CD4-positive, alpha-beta T cell treated with Interleukin-15 for 1 hour (primary cell): ENCODE measurements at regions not wholly inside any gene's neighbourhood (a gene's known extent, or its start where the extent isn't known, plus 50 kb on each side); places are given as distances from the start of the nearest gene placed in this dataset.
A peak's percentile ranks its signal among the peaks of the same experiment; 100 is the strongest.
"Not testable (repeated sequence)": the region's sequence is repeated elsewhere in the genome, so short reads cannot be mapped to it uniquely, and the experiment has no call there.

Experiments used
- DNase-seq: peaks from one replicate; pipeline ENCODE4 v3.0.0-alpha.2; 2020

DNA sequence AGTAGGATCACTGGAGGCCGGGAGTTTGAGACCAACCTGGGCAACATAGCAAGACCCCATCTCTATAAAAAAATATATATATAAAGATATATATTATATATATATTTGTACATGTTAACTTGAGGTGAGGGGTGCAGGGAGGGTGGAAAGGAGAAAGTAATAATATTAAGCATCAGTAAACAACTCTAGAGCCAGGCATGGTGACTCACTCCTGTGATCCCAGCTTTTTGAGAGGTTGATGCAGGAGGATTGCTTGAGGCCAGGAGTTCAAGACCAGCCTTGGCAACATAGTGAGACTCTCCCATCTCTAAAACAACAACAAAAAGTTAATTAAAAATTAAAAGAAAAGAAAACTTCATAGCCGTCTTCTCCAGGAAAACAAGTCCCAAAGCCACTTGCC is 61.7 kb upstream of the SMURF2 start:
- DNase-seq, result no peak

DNA sequence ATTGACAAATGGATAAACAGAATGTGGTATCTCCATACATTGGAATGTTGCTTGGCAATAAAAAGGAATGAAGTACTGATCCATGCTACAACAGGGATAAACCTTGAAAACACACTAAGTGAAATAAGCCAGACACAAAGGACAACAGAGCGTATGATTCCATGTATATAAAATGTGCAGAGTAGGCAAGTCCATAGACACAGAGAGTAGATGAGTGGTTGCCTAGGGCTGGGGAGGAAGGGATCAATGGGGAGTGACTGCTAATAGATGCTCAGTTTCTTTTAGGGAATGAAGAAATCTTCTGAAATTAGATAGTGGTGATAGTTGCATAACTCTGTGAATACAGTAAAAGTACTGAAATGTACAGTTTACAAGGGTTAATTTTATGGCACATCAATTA is 59.4 kb upstream of the SMURF2 start:
- not testable (repeated sequence) for DNase-seq

DNA sequence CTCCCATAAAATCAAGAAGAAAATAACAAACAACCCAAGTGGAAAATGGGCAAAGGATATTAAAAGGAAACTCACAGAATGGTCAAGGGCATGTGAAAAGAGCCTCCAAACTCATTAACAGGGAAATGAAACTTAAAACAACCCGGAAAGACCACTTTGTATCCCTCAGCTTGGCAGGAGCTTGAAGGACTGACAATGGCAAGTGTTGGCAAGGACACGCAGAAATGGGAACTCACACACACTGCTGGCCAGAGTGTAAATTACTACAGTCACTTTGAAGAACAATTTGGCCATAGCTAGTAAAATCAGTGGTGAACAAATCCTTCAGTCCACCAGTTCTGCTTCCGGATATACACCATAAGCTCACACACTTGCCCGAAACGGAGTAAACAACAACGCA is 58.1 kb upstream of the SMURF2 start:
- not testable (repeated sequence) for DNase-seq

DNA sequence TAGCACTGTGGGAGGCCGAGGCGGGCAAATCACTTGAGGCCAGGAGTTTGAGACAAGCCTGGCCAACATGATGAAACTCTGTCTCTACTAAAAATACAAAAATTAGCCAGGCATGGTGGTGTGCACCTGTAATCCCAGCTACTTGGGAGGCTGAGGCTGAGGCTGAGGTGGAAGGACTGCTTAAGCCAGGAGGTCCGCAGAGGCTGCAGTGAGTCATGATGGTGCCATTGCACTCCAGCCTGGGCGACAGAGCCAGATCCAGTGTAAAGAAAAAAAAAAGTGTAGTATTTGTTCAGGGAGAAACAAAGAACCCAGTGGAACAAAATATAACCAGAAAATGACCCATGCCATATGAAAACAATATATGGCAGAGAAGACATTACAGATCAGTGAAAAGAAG is 57.4 kb upstream of the SMURF2 start:
- DNase-seq, result not testable (repeated sequence)

DNA sequence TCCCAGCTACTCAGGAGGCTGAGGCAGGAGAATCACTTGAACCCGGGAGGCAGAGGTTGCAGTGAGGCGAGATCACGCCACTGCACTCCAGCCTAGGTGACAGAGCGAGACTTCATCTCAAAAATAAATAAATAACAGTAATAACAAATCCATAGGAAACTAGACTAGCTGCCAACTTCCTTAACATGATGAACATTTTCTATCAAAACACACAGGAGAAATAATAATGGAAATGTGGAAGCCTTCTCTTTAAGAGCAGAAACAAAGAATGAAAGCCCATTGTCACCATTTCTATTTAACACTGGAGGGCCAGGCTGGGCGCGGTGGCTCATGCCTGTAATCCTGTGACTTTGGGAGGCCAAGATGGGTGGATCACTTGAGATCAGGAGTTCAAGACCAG is 56.7 kb upstream of the SMURF2 start:
- DNase-seq, result not testable (repeated sequence)

DNA sequence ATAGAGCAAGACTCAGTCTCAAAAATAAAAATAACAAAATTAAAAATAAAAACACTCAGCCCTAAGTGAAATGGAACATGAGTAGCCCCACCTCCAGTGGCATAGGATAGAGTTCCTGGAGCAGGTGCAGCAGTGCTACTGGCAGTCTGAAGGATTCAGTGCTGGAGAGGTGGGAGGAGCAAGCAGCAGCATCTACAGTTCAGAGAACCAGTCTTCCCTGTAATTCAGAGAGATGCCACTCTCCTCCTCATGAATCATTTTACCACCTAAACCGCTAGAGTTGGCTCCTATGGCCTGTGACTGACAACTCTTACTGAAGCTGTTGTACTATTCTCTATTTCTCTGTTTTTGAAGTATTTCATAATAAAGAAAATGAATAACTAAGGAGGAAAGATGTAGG is 56.0 kb upstream of the SMURF2 start:
- no peak for DNase-seq

DNA sequence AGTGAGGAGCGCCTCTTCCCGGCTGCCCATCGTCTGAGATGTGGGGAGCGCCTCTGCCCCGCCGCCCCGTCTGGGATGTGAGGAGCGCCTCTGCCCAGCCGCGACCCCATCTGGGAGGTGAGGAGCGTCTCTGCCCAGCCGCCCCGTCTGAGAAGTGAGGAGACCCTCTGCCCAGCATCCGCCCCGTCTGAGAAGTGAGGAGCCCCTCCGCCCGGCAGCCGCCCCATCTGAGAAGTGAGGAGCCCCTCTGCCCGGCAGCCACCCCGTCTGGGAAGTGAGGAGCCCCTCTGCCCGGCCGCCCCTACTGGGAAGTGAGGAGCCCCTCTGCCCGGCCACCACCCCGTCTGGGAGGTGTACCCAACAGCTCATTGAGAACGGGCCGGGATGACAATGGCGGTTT is 54.4 kb upstream of the SMURF2 start:
- not testable (repeated sequence) for DNase-seq

DNA sequence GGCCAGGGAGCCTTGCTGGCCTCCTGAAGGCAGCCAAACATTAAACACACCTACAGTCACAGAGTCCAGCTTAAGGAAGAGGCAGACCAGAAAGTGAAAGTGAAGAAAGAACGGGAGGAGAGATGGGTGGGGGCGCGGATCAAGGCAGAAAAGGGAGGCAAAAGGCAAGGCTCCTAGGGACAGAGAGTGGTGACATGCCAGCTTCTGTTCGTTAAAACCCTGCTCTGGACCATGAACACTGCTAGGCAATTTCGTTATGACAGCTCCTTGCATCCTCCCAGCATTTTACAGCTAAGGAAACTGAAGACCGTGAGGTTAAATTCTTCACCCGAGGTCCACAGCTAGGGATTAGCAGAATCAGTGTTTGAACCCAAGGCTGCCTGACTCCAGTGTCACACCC is 51.7 kb upstream of the SMURF2 start:
- DNase-seq, result not testable (repeated sequence)

DNA sequence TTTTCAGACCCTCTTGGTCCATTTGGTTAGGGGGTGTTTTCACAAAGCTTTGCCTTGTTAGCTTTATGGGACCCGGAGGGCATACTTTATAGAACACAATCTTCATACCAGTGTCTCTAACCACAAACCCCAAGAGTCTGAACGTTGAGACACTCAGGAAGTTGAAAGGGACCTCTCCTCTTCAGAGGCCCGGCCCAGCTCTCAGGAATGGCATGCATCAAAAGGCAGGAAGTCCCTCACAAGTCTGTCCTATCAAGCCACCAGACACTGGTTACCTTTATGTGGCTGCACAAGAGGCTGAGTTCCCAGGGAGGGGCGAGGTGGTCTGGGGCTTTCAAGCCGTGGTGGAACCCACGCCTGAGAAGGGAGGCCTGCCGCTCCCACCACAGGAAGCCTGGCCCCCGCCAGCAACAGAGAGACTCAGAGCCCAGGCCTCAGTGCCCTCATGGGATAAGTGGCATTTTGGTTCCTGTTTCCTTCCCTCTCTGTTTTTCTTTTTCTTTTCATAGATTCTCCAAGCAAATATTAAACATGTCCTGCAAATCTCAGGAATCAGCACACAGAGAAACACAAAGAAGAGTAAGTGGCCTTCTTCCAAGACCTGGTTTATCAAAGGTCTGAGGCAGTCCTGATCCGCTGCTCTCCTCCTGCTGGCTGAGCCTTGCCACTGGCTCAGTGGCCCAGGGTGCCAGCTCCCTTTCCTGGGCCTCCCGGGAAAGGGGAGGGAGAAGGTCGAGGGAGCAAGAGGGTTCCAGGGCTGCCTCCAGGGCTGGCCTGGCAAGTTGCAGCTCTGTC is 50.6 kb upstream of the SMURF2 start:
- DNase-seq, result peak; percentile 22
